GM12892 (cell line): ENCODE measurements at regions not wholly inside any gene's neighbourhood (a gene's known extent, or its start where the extent isn't known, plus 50 kb on each side); places are given as distances from the start of the nearest gene placed in this dataset.

Experiments
- POLR2A ChIP-seq: IDR thresholded peaks from 2 replicates; pipeline ENCODE4 v1.6.1; 2011; ENCODE audit warnings: low read depth, low read length, control low read depth
- POLR2AphosphoS5 ChIP-seq: IDR thresholded peaks from 2 replicates; pipeline ENCODE4 v1.6.1; 2011; ENCODE audit warnings: low read depth, low read length, control low read depth
- TAF1 ChIP-seq: IDR thresholded peaks from 2 replicates; pipeline ENCODE4 v1.6.1; 2011; ENCODE audit warnings: low read depth, mild to moderate bottlenecking, control low read depth, low read length, borderline replicate concordance

DNA sequence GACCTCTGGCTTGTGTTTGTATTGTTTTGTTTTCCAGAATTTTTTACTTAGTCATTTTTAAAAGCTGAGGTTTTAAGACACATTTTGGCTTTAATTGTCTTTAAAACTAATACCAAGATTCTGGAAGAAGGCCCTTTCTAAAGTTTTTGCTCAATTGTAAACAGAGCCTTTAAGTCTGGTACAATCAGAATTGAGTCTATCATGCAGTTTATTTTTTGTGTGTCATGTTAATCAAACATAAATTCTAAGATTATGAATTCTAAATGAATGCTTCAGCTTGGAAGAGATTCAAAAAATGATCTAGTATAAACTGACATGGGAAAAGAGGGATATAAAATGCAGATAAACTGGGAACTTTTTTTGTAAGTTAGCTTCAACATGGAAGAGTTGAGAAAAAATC is 882.7 kb downstream of the TLE1 start:
- TF ChIP-seq POLR2A, result no peak
- no peak for TF ChIP-seq POLR2AphosphoS5
- no peak for TF ChIP-seq TAF1
